ENCODE measurements at regions not wholly inside any gene's neighbourhood (a gene's known extent, or its start where the extent isn't known, plus 50 kb on each side); places are given as distances from the start of the nearest gene placed in this dataset.

DNA sequence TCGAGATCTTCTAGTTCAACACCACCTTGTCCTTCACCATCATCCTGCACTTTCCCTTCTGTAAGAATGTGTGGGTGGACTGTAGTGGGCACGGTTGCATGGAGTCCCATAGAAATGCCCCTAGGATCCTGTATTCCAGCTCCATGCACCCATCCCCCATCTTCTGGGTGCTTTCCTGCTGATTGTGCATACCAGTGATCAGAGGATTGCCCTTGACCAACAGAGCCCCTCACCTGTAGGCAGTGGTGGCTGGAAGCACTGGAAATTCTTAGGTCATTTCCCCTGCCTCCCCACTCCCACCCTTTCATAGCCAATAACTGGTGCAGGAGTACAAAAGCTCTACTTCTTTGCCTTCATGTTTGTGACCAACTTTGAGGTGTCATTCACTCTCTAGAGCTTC lies 213.4 kb upstream of the ARSJ start:
- DNase-seq (no peak), ATAC-seq (ENCODE audit: low read depth) (no peak)
- Histone ChIP-seq H3K4me2 (replicated peaks; ENCODE audit: low read depth, low read length, poor library complexity, severe bottlenecking) (no peak overlapping the region), H3K27ac (ENCODE audit: low read length in 2 of 2) (no peak overlapping the region), H3K27me3 (replicated peaks in 1 of 4; ENCODE audit: control extremely low read depth in 1 of 4, control insufficient read depth in 3 of 4, insufficient read depth in 4 of 4, low read length in 3 of 4) (no peaks in the 10 kb centered on the region), H3K9ac (ENCODE audit: low read length) (no peak overlapping the region), H3K36me3 (replicated peaks in 1 of 2; ENCODE audit: control extremely low read depth in 1 of 2, control insufficient read depth in 1 of 2, extremely low read depth in 1 of 2, insufficient read depth in 2 of 2, low read length in 1 of 2) (no peaks in the 10 kb centered on the region), H3K4me1 (ENCODE audit: control insufficient read depth in 2 of 2, insufficient read depth in 2 of 2, low read length in 2 of 2) (no peaks in the 10 kb centered on the region), H3K9me3 (ENCODE audit: control extremely low read depth in 1 of 3, control insufficient read depth in 2 of 3, insufficient read depth in 1 of 3, low read length in 2 of 3) (no peaks in the 10 kb centered on the region), H3K4me3 (ENCODE audit: control extremely low read depth in 1 of 5, extremely low read depth in 1 of 5, insufficient read depth in 1 of 5, low read depth in 2 of 5, low read length in 4 of 5) (no peak overlapping the region), H4K20me1 (ENCODE audit: control insufficient read depth, insufficient read depth, low read length, poor library complexity, severe bottlenecking) (no peaks in the 10 kb centered on the region), H2AFZ (ENCODE audit: insufficient read depth, low read depth, low read length, poor library complexity, severe bottlenecking) (no peak overlapping the region), H3K79me2 (ENCODE audit: control insufficient read depth, insufficient read depth, low read length) (no peaks in the 10 kb centered on the region)
- CTCF ChIA-PET, result no interaction called here
- no peaks in the 10 kb centered on the region for H3K9me3 Mint-ChIP-seq (ENCODE audit: insufficient read depth)
- H3K27me3 Mint-ChIP-seq, result no peaks in the 10 kb centered on the region
- TF ChIP-seq, protein P1, sequence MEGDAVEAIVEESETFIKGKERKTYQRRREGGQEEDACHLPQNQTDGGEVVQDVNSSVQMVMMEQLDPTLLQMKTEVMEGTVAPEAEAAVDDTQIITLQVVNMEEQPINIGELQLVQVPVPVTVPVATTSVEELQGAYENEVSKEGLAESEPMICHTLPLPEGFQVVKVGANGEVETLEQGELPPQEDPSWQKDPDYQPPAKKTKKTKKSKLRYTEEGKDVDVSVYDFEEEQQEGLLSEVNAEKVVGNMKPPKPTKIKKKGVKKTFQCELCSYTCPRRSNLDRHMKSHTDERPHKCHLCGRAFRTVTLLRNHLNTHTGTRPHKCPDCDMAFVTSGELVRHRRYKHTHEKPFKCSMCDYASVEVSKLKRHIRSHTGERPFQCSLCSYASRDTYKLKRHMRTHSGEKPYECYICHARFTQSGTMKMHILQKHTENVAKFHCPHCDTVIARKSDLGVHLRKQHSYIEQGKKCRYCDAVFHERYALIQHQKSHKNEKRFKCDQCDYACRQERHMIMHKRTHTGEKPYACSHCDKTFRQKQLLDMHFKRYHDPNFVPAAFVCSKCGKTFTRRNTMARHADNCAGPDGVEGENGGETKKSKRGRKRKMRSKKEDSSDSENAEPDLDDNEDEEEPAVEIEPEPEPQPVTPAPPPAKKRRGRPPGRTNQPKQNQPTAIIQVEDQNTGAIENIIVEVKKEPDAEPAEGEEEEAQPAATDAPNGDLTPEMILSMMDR (IDR thresholded peaks at IDR 0.05), result no peak
- no peak for TF ChIP-seq EZH2 (IDR thresholded peaks at IDR 0.05; ENCODE audit: borderline replicate concordance, insufficient read depth, low read depth, low read length, poor library complexity, severe bottlenecking)
- no CpG with 5 or more reads among the region's 2 CpGs for WGBS (ENCODE audit: insufficient coverage)
- H3K4me3 Mint-ChIP-seq, result no peak overlapping the region
- H3K27ac Mint-ChIP-seq, result no peak overlapping the region
- H3K4me1 Mint-ChIP-seq, result no peaks in the 10 kb centered on the region
- POLR2A ChIA-PET, result no interaction called here
- intact Hi-C loops (cut with micrococcal nuclease), result no loop called here

DNA sequence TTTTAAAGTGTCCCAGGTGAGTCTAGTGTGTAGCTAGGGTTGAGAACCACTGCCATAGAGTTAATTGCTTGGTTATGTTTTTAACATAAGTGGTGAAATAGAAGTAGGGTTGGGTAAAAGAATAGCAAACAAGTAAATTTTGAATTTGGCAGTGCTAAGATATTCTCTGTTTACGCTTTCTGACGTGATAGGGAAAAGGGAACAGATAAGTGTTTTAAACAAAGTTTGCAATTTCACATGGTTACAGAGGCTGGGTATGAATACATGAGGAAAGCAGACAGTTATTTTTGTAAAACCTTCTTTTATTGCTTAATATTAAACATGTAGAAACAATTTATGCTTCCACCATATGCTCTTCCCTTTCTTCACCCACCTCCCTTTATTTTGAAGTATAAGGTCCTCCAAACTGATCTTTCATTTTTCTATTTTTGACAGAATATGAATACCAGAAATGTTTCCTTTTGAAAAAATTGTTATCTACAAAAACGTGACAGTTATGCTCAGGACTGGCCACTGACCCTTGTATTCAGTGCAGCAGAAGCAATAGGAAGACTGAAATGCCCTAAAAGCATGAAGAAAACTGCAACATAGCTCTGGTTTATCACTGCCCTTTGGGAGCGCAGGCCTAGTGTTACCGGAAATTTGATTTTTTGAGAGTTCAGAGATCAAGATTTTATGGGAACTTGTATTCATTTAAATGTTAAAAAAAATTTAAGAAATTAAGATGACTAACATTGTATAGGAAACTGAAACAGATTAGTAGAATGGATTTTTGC lies 214.4 kb upstream of the ARSJ start:
- Mint-ChIP-seq H3K4me3 (no peak overlapping the region), H3K27me3 (no peaks in the 10 kb centered on the region), H3K4me1 (no peaks in the 10 kb centered on the region), H3K9me3 (ENCODE audit: insufficient read depth) (no peaks in the 10 kb centered on the region), H3K27ac (no peak overlapping the region)
- H3K9me3 ChIP-seq (ENCODE audit: control extremely low read depth in 1 of 3, control insufficient read depth in 2 of 3, insufficient read depth in 1 of 3, low read length in 2 of 3), result no peaks in the 10 kb centered on the region
- H3K4me1 ChIP-seq (ENCODE audit: control insufficient read depth in 2 of 2, insufficient read depth in 2 of 2, low read length in 2 of 2), result no peaks in the 10 kb centered on the region
- H3K4me2 ChIP-seq (replicated peaks; ENCODE audit: low read depth, low read length, poor library complexity, severe bottlenecking), result no peak overlapping the region
- no peaks in the 10 kb centered on the region for H3K36me3 ChIP-seq (replicated peaks in 1 of 2; ENCODE audit: control extremely low read depth in 1 of 2, control insufficient read depth in 1 of 2, extremely low read depth in 1 of 2, insufficient read depth in 2 of 2, low read length in 1 of 2)
- no peak overlapping the region for H2AFZ ChIP-seq (ENCODE audit: insufficient read depth, low read depth, low read length, poor library complexity, severe bottlenecking)
- no peak overlapping the region for H3K27ac ChIP-seq (ENCODE audit: low read length in 2 of 2)
- TF ChIP-seq, protein P1 (IDR thresholded peaks at IDR 0.05), result no peak
- TF ChIP-seq EZH2 (IDR thresholded peaks at IDR 0.05; ENCODE audit: borderline replicate concordance, insufficient read depth, low read depth, low read length, poor library complexity, severe bottlenecking), result no peak
- H3K9ac ChIP-seq (ENCODE audit: low read length), result no peak overlapping the region
- no peak for ATAC-seq (ENCODE audit: low read depth)
- intact Hi-C loops (cut with micrococcal nuclease), result no loop called here
- H3K27me3 ChIP-seq (replicated peaks in 1 of 4; ENCODE audit: control extremely low read depth in 1 of 4, control insufficient read depth in 3 of 4, insufficient read depth in 4 of 4, low read length in 3 of 4), result no peaks in the 10 kb centered on the region
- H4K20me1 ChIP-seq (ENCODE audit: control insufficient read depth, insufficient read depth, low read length, poor library complexity, severe bottlenecking), result no peaks in the 10 kb centered on the region
- CTCF ChIA-PET, result no interaction called here
- H3K79me2 ChIP-seq (ENCODE audit: control insufficient read depth, insufficient read depth, low read length), result no peaks in the 10 kb centered on the region
- WGBS (ENCODE audit: insufficient coverage), result 83% methylated on average over 2 of the region's 5 CpGs
- POLR2A ChIA-PET, result no interaction called here
- no peak overlapping the region for H3K4me3 ChIP-seq (ENCODE audit: control extremely low read depth in 1 of 5, extremely low read depth in 1 of 5, insufficient read depth in 1 of 5, low read depth in 2 of 5, low read length in 4 of 5)
- no peak for DNase-seq
